Nephron (organoid): ENCODE measurements at regions not wholly inside any gene's neighbourhood (a gene's known extent, or its start where the extent isn't known, plus 50 kb on each side); places are given as distances from the start of the nearest gene placed in this dataset.

Experiments
- H3K27ac Mint-ChIP-seq, 3 experiments: 2 replicates each; pipeline ENCODE4 v1.8.0; 2020; ENCODE audit warnings: mixed read lengths in 3 of 3, mild to moderate bottlenecking in 2 of 3, moderate library complexity in 1 of 3
- H3K27me3 Mint-ChIP-seq: 2 replicates; pipeline ENCODE4 v1.8.0; 2021; ENCODE audit warnings: low read depth, mild to moderate bottlenecking, moderate library complexity, mixed read lengths
- H3K36me3 Mint-ChIP-seq: 2 replicates; pipeline ENCODE4 v1.8.0; 2020; ENCODE audit warnings: low read depth, mixed read lengths
- H3K4me1 Mint-ChIP-seq: 2 replicates; pipeline ENCODE4 v1.8.0; 2020; ENCODE audit warnings: mixed read lengths
- H3K4me3 Mint-ChIP-seq, 3 experiments: 2 replicates each; pipeline ENCODE4 v1.8.0; 2020; ENCODE audit warnings: mild to moderate bottlenecking in 3 of 3, mixed read lengths in 3 of 3, moderate library complexity in 2 of 3
- H3K9me3 Mint-ChIP-seq: 2 replicates; pipeline ENCODE4 v1.8.0; 2020; ENCODE audit warnings: mixed read lengths
- TF ChIP-seq, protein P1 (sequence below), 3 experiments: fragments of 200-600 bp; sonication (generic); IDR thresholded peaks; one replicate each; pipeline ENCODE4 v1.5.0; 2021; ENCODE audit warnings: antibody characterized with exemption in 3 of 3; ENCODE audit not compliant: unreplicated experiment in 3 of 3

DNA sequence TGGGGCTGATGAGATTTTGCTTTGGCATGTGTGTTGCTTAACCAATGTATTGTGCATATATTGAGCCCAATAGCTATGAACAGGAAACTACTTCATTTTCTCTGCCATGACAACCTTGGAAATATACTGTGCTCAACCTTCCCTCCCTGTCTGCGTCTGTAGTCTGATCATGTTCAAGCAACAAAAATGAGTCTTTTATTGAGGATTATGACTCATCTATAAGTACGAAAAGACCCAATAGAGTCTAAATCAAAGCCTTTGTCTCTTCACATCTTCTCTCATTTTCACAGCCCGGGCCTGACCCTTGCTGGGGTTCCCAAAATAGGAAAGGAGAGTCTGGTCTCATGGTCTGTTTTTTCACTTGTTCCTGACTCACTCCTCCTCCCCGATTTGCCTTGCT, 158.2 kb downstream of the CAND1 start:
- H3K4me1 Mint-ChIP-seq = peaks cover 70% of the 10 kb centered on the region
- H3K36me3 Mint-ChIP-seq = no peaks in the 10 kb centered on the region
- no peaks in the 10 kb centered on the region for H3K9me3 Mint-ChIP-seq
- no peak overlapping the region for H3K4me3 Mint-ChIP-seq
- peak overlapping the region; percentile 42 to 90 (median 84) for H3K27ac Mint-ChIP-seq
- H3K27me3 Mint-ChIP-seq = peaks cover 3% of the 10 kb centered on the region
- TF ChIP-seq, protein P1, sequence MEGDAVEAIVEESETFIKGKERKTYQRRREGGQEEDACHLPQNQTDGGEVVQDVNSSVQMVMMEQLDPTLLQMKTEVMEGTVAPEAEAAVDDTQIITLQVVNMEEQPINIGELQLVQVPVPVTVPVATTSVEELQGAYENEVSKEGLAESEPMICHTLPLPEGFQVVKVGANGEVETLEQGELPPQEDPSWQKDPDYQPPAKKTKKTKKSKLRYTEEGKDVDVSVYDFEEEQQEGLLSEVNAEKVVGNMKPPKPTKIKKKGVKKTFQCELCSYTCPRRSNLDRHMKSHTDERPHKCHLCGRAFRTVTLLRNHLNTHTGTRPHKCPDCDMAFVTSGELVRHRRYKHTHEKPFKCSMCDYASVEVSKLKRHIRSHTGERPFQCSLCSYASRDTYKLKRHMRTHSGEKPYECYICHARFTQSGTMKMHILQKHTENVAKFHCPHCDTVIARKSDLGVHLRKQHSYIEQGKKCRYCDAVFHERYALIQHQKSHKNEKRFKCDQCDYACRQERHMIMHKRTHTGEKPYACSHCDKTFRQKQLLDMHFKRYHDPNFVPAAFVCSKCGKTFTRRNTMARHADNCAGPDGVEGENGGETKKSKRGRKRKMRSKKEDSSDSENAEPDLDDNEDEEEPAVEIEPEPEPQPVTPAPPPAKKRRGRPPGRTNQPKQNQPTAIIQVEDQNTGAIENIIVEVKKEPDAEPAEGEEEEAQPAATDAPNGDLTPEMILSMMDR (IDR thresholded peaks at IDR 0.05; ENCODE audit: unreplicated experiment in 3 of 3) = no peak

DNA sequence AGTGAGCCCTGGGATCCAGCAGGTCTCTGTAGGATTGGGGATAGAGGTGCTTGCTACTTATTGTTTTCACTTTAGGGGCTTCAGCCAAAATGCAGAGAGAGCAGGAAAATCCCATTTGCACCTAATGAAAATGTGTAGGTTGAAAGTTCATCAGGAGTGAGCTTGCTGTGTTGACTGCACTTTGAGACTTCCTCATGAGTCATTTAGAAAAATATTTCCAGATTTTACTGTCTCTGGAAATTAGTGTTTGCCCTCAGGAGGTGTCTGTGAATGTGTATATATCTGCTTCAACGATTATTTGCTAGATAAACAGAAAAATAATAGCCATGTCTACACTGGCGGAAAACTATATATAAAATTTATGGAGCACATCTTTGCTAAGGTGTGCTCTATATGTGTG, 159.3 kb downstream of the CAND1 start:
- no peaks in the 10 kb centered on the region for H3K9me3 Mint-ChIP-seq
- H3K4me1 Mint-ChIP-seq = peaks cover 70% of the 10 kb centered on the region
- TF ChIP-seq, protein P1 (IDR thresholded peaks at IDR 0.05; ENCODE audit: unreplicated experiment in 3 of 3) = no peak
- no peak overlapping the region for H3K27ac Mint-ChIP-seq
- H3K36me3 Mint-ChIP-seq = no peaks in the 10 kb centered on the region
- H3K27me3 Mint-ChIP-seq = peaks cover 3% of the 10 kb centered on the region
- H3K4me3 Mint-ChIP-seq = no peak overlapping the region

DNA sequence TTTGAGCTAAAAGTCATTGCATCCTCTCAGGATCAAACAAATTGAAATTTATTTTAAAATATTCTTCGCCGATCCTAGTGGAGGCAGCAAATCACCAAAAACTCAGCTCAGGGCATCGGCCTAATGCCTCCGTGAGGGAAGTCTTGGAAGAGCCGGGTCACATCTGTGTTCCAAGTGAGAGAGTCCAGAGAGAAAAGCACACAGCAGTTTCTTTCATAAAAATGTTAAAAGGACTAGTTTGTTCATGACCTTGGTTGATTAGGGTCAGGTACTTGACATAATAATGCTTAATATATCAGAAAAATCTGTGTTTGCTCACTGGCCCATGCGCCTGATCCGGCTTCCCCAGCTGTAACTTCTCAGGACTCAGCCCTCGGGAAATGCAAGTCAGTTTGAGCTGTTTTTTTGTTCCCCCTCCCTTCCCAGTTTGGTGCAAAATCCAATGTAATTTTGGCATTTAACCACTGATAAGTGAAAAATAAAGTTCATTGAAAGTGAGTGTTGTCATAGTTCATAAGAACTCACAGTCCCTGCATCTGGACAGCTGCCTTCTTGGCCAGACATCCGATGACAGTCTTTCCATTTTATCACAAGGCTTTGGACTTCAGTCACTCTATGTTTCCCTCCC, 161.7 kb downstream of the CAND1 start:
- no peaks in the 10 kb centered on the region for H3K9me3 Mint-ChIP-seq
- H3K4me3 Mint-ChIP-seq = no peak overlapping the region
- H3K27ac Mint-ChIP-seq = peak overlapping the region; percentile 68 to 74 (median 74)
- peaks cover 70% of the 10 kb centered on the region for H3K4me1 Mint-ChIP-seq
- TF ChIP-seq, protein P1 (IDR thresholded peaks at IDR 0.05; ENCODE audit: unreplicated experiment in 3 of 3) = peak; percentile 25 to 40 (median 33)
- H3K27me3 Mint-ChIP-seq = peaks cover 2% of the 10 kb centered on the region
- H3K36me3 Mint-ChIP-seq = no peaks in the 10 kb centered on the region

DNA sequence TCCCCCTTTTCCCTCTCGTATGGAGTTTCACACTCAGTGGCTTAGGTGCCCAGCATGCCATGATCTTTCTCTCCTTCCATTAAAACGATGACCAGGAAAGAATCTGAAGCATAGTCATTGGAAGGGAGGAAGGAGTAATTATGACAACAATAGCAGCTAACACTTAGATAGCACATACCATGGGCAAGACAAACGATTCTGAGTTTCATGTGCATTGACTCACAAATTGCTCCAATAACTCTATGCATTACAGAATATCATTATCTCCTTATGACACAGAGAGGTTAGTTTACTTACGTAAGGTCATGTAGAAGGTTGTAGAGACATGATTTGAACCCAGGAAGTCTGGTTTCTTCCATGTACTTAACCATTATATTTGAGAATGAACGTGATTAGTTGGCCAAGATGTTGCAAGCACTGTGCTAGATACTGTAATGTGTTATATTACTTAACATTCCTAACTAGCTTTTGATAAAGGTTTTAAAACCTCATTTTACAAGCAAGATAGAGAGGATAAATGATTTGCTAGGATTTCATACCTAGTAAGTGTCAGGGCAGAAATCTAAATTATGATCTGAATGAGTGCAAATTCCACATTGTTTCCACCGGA, 162.4 kb downstream of the CAND1 start:
- Mint-ChIP-seq H3K27me3 (peaks cover 3% of the 10 kb centered on the region), H3K4me1 (peaks cover 66% of the 10 kb centered on the region), H3K4me3 (no peak overlapping the region), H3K36me3 (no peaks in the 10 kb centered on the region), H3K27ac (peak overlapping the region; percentile 68 to 74 (median 74)), H3K9me3 (no peaks in the 10 kb centered on the region)
- TF ChIP-seq, protein P1 (IDR thresholded peaks at IDR 0.05; ENCODE audit: unreplicated experiment in 3 of 3) = no peak

DNA sequence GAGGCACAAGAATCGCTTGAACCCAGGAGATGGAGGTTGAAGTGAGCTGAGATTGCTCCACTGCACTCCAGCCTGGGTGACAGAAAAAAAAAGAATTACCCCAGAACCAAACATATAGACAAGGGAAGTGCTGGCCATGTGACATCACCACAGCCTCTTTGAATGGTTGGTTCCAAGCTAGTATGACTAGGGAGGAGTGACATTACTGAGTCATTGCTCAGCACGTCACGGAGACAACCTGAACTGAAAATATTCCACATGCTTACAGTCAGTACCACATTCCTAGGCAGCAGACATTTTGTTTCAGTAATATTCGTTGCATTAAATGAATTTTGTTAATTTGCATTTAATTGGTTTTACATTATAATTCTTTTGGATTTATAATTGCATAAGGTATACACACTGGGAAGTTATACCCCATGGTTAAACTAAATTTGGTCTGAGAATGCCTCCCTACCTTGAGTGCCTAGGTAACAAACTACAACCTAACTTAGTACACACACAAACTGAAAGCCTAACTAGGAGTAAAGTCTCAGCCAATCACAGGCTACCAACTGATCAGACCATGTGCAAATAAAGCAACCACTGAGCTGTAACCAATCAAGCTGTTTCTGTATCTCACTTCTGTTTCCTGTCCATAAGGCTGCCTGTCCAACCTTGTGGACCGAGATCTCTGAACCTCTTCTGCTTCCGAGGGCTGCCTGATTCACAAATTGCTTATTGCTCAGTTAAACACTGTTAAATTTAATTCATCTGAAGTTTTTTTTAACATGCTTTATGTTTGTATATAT, 164.4 kb downstream of the CAND1 start:
- peaks cover 3% of the 10 kb centered on the region for H3K27me3 Mint-ChIP-seq
- TF ChIP-seq, protein P1 (IDR thresholded peaks at IDR 0.05; ENCODE audit: unreplicated experiment in 3 of 3) = no peak
- no peak overlapping the region for H3K27ac Mint-ChIP-seq
- peaks cover 63% of the 10 kb centered on the region for H3K4me1 Mint-ChIP-seq
- no peaks in the 10 kb centered on the region for H3K36me3 Mint-ChIP-seq
- no peaks in the 10 kb centered on the region for H3K9me3 Mint-ChIP-seq
- no peak overlapping the region for H3K4me3 Mint-ChIP-seq
